ENCODE measurements at regions not wholly inside any gene's neighbourhood (a gene's known extent, or its start where the extent isn't known, plus 50 kb on each side); places are given as distances from the start of the nearest gene placed in this dataset.

- DNase-seq (ENCODE audit: insufficient read length, low spot score) (no peak), FAIRE-seq (no peak)
- TF ChIP-seq SPI1 (IDR thresholded peaks at IDR 0.05; ENCODE audit: low read depth, low read length) (no peak), POU2F2 (IDR thresholded peaks at IDR 0.05; ENCODE audit: low read depth, low read length) (no peak), PAX5 (IDR thresholded peaks at IDR 0.05; ENCODE audit: insufficient read depth, low read length, severe bottlenecking) (no peak), POLR2AphosphoS5 (IDR thresholded peaks at IDR 0.05; ENCODE audit: low read depth, low read length) (no peak), POLR2A (IDR thresholded peaks at IDR 0.05; ENCODE audit: low read depth, low read length) (no peak), TAF1 (IDR thresholded peaks at IDR 0.05; ENCODE audit: low read depth, low read length) (no peak)
These were observed 344.2 kb downstream of the ATP23 start for GRCh38 chr12:58285551-58285950.

GRCh38 chr12:58286353-58286752, 345.0 kb downstream of the ATP23 start:
- no peak for TF ChIP-seq POLR2A (IDR thresholded peaks at IDR 0.05; ENCODE audit: low read depth, low read length)
- no peak for TF ChIP-seq POLR2AphosphoS5 (IDR thresholded peaks at IDR 0.05; ENCODE audit: low read depth, low read length)
- TF ChIP-seq POU2F2 (IDR thresholded peaks at IDR 0.05; ENCODE audit: low read depth, low read length) = no peak
- no peak for TF ChIP-seq TAF1 (IDR thresholded peaks at IDR 0.05; ENCODE audit: low read depth, low read length)
- TF ChIP-seq SPI1 (IDR thresholded peaks at IDR 0.05; ENCODE audit: low read depth, low read length) = no peak
- TF ChIP-seq PAX5 (IDR thresholded peaks at IDR 0.05; ENCODE audit: insufficient read depth, low read length, severe bottlenecking) = no peak
- FAIRE-seq = no peak
- DNase-seq (ENCODE audit: insufficient read length, low spot score) = no peak

- TF ChIP-seq POU2F2 (IDR thresholded peaks at IDR 0.05; ENCODE audit: low read depth, low read length) (no peak), PAX5 (IDR thresholded peaks at IDR 0.05; ENCODE audit: insufficient read depth, low read length, severe bottlenecking) (no peak), POLR2A (IDR thresholded peaks at IDR 0.05; ENCODE audit: low read depth, low read length) (no peak), TAF1 (IDR thresholded peaks at IDR 0.05; ENCODE audit: low read depth, low read length) (no peak), SPI1 (IDR thresholded peaks at IDR 0.05; ENCODE audit: low read depth, low read length) (no peak), POLR2AphosphoS5 (IDR thresholded peaks at IDR 0.05; ENCODE audit: low read depth, low read length) (no peak)
- no peak for DNase-seq (ENCODE audit: insufficient read length, low spot score)
- no peak for FAIRE-seq
These were observed 346.8 kb downstream of the ATP23 start for GRCh38 chr12:58288190-58288589.

- FAIRE-seq (no peak), DNase-seq (ENCODE audit: insufficient read length, low spot score) (no peak)
- TF ChIP-seq POLR2A (IDR thresholded peaks at IDR 0.05; ENCODE audit: low read depth, low read length) = no peak
- TF ChIP-seq POU2F2 (IDR thresholded peaks at IDR 0.05; ENCODE audit: low read depth, low read length) = no peak
- TF ChIP-seq SPI1 (IDR thresholded peaks at IDR 0.05; ENCODE audit: low read depth, low read length) = peak; percentile 41
These were observed 349.7 kb downstream of the ATP23 start for GRCh38 chr12:58291106-58291505.

- TF ChIP-seq POU2F2 (IDR thresholded peaks at IDR 0.05; ENCODE audit: low read depth, low read length) = no peak
- no peak for TF ChIP-seq POLR2AphosphoS5 (IDR thresholded peaks at IDR 0.05; ENCODE audit: low read depth, low read length)
- TF ChIP-seq PAX5 (IDR thresholded peaks at IDR 0.05; ENCODE audit: insufficient read depth, low read length, severe bottlenecking) = no peak
- no peak for TF ChIP-seq POLR2A (IDR thresholded peaks at IDR 0.05; ENCODE audit: low read depth, low read length)
- DNase-seq (ENCODE audit: insufficient read length, low spot score) = no peak
- no peak for FAIRE-seq
These were observed 352.1 kb downstream of the ATP23 start for GRCh38 chr12:58293308-58293982.

- no peak for DNase-seq (ENCODE audit: insufficient read length, low spot score)
- no peak for FAIRE-seq
- no peak for TF ChIP-seq POLR2AphosphoS5 (IDR thresholded peaks at IDR 0.05; ENCODE audit: low read depth, low read length)
- TF ChIP-seq POLR2A (IDR thresholded peaks at IDR 0.05; ENCODE audit: low read depth, low read length) = no peak
- TF ChIP-seq POU2F2 (IDR thresholded peaks at IDR 0.05; ENCODE audit: low read depth, low read length) = no peak
- TF ChIP-seq PAX5 (IDR thresholded peaks at IDR 0.05; ENCODE audit: insufficient read depth, low read length, severe bottlenecking) = no peak
- TF ChIP-seq TAF1 (IDR thresholded peaks at IDR 0.05; ENCODE audit: low read depth, low read length) = no peak
- no peak for TF ChIP-seq SPI1 (IDR thresholded peaks at IDR 0.05; ENCODE audit: low read depth, low read length)
These were observed 353.9 kb downstream of the ATP23 start for GRCh38 chr12:58295268-58295667.

GRCh38 chr12:58296863-58297262, 355.5 kb downstream of the ATP23 start:
- no peak for DNase-seq (ENCODE audit: insufficient read length, low spot score)
- TF ChIP-seq PAX5 (IDR thresholded peaks at IDR 0.05; ENCODE audit: insufficient read depth, low read length, severe bottlenecking) = no peak
- no peak for TF ChIP-seq TAF1 (IDR thresholded peaks at IDR 0.05; ENCODE audit: low read depth, low read length)
- no peak for TF ChIP-seq POLR2AphosphoS5 (IDR thresholded peaks at IDR 0.05; ENCODE audit: low read depth, low read length)
- no peak for TF ChIP-seq POU2F2 (IDR thresholded peaks at IDR 0.05; ENCODE audit: low read depth, low read length)
- no peak for TF ChIP-seq POLR2A (IDR thresholded peaks at IDR 0.05; ENCODE audit: low read depth, low read length)
- TF ChIP-seq SPI1 (IDR thresholded peaks at IDR 0.05; ENCODE audit: low read depth, low read length) = no peak
- no peak for FAIRE-seq

GRCh38 chr12:58298803-58299202, 357.4 kb downstream of the ATP23 start:
- no peak for DNase-seq (ENCODE audit: insufficient read length, low spot score)
- FAIRE-seq = no peak
- TF ChIP-seq PAX5 (IDR thresholded peaks at IDR 0.05; ENCODE audit: insufficient read depth, low read length, severe bottlenecking) = no peak
- TF ChIP-seq SPI1 (IDR thresholded peaks at IDR 0.05; ENCODE audit: low read depth, low read length) = no peak
- TF ChIP-seq POLR2A (IDR thresholded peaks at IDR 0.05; ENCODE audit: low read depth, low read length) = no peak
- TF ChIP-seq POLR2AphosphoS5 (IDR thresholded peaks at IDR 0.05; ENCODE audit: low read depth, low read length) = no peak
- TF ChIP-seq POU2F2 (IDR thresholded peaks at IDR 0.05; ENCODE audit: low read depth, low read length) = no peak
- TF ChIP-seq TAF1 (IDR thresholded peaks at IDR 0.05; ENCODE audit: low read depth, low read length) = no peak

GRCh38 chr12:58299371-58299770, 358.0 kb downstream of the ATP23 start:
- no peak for FAIRE-seq
- no peak for DNase-seq (ENCODE audit: insufficient read length, low spot score)
- TF ChIP-seq POU2F2 (IDR thresholded peaks at IDR 0.05; ENCODE audit: low read depth, low read length) = no peak

GRCh38 chr12:58301038-58301729, 359.8 kb downstream of the ATP23 start:
- DNase-seq (ENCODE audit: insufficient read length, low spot score) (no peak), FAIRE-seq (no peak)
- no peak for TF ChIP-seq POLR2AphosphoS5 (IDR thresholded peaks at IDR 0.05; ENCODE audit: low read depth, low read length)
- no peak for TF ChIP-seq POLR2A (IDR thresholded peaks at IDR 0.05; ENCODE audit: low read depth, low read length)
- no peak for TF ChIP-seq PAX5 (IDR thresholded peaks at IDR 0.05; ENCODE audit: insufficient read depth, low read length, severe bottlenecking)
- TF ChIP-seq TAF1 (IDR thresholded peaks at IDR 0.05; ENCODE audit: low read depth, low read length) = no peak
- no peak for TF ChIP-seq POU2F2 (IDR thresholded peaks at IDR 0.05; ENCODE audit: low read depth, low read length)
- no peak for TF ChIP-seq SPI1 (IDR thresholded peaks at IDR 0.05; ENCODE audit: low read depth, low read length)
